GM23338 (cell line): ENCODE measurements at regions not wholly inside any gene's neighbourhood (a gene's known extent, or its start where the extent isn't known, plus 50 kb on each side); places are given as distances from the start of the nearest gene placed in this dataset.

Experiments used
- ATAC-seq: fragments of 200-7000 bp; cut with Tn5 transposase; 3 replicates; pipeline ENCODE4 v1.9.1; 2020
- DNase-seq: peaks from one replicate; pipeline ENCODE4 v3.0.0-alpha.2; 2015; ENCODE audit warnings: low spot score
- H2AFZ ChIP-seq: fragments of 200-600 bp; sonication (generic); 2 replicates; pipeline ENCODE4 v1.8.0; 2016; ENCODE audit warnings: antibody characterized with exemption, mild to moderate bottlenecking, moderate library complexity
- H3F3A ChIP-seq: fragments of 200-600 bp; sonication (generic); replicated peaks from 2 replicates; pipeline ENCODE4 v1.8.0; 2017; ENCODE audit warnings: antibody characterized with exemption, mixed run types, low read depth
- H3K27ac ChIP-seq: fragments of 200-600 bp; sonication (generic); 2 replicates; pipeline ENCODE4 v1.6.1; 2016; ENCODE audit warnings: low read depth
- H3K27me3 ChIP-seq: fragments of 200-600 bp; sonication (generic); 2 replicates; pipeline ENCODE4 v1.8.0; 2016; ENCODE audit warnings: mild to moderate bottlenecking, mixed run types, moderate library complexity; ENCODE audit not compliant: insufficient read depth
- H3K36me3 ChIP-seq: fragments of 200-600 bp; sonication (generic); 2 replicates; pipeline ENCODE4 v1.8.0; 2016; ENCODE audit warnings: mild to moderate bottlenecking; ENCODE audit not compliant: insufficient read depth
- H3K4me1 ChIP-seq: fragments of 200-600 bp; sonication (generic); 2 replicates; pipeline ENCODE4 v1.8.0; 2016; ENCODE audit warnings: mild to moderate bottlenecking, moderate library complexity; ENCODE audit not compliant: insufficient read depth
- H3K4me2 ChIP-seq: fragments of 200-600 bp; sonication (generic); 2 replicates; pipeline ENCODE4 v1.7.1; 2017; ENCODE audit warnings: mixed run types
- H3K4me3 ChIP-seq: fragments of 200-600 bp; sonication (generic); 2 replicates; pipeline ENCODE4 v1.6.1; 2016; ENCODE audit warnings: mixed run types
- H3K79me2 ChIP-seq: fragments of 200-600 bp; sonication (generic); replicated peaks from 2 replicates; pipeline ENCODE4 v1.8.0; 2017; ENCODE audit warnings: mild to moderate bottlenecking; ENCODE audit not compliant: insufficient read depth
- H3K9me2 ChIP-seq: fragments of 200-600 bp; sonication (generic); 2 replicates; pipeline ENCODE4 v1.8.0; 2017; ENCODE audit not compliant: insufficient read depth
- H4K20me1 ChIP-seq: fragments of 200-600 bp; sonication (generic); replicated peaks from 2 replicates; pipeline ENCODE4 v1.8.0; 2017; ENCODE audit warnings: mild to moderate bottlenecking; ENCODE audit not compliant: insufficient read depth
- H3K27ac Mint-ChIP-seq: 2 replicates; pipeline ENCODE4 v1.8.0; 2020; ENCODE audit warnings: inconsistent platforms, mild to moderate bottlenecking, moderate library complexity, mixed read lengths
- H3K27me3 Mint-ChIP-seq: 3 replicates; pipeline ENCODE4 v1.8.0; 2022; ENCODE audit warnings: low read depth, mild to moderate bottlenecking, moderate library complexity, mixed read lengths, inconsistent platforms; ENCODE audit not compliant: insufficient read depth, poor library complexity
- H3K36me3 Mint-ChIP-seq: 3 replicates; pipeline ENCODE4 v1.8.0; 2021; ENCODE audit warnings: low read depth, mild to moderate bottlenecking, inconsistent platforms, moderate library complexity, mixed read lengths
- H3K4me1 Mint-ChIP-seq: 3 replicates; pipeline ENCODE4 v1.8.0; 2020; ENCODE audit warnings: mild to moderate bottlenecking, inconsistent platforms, mixed read lengths
- H3K4me3 Mint-ChIP-seq: 3 replicates; pipeline ENCODE4 v1.8.0; 2021; ENCODE audit warnings: moderate library complexity, mild to moderate bottlenecking, inconsistent platforms, mixed read lengths
- H3K9me3 Mint-ChIP-seq: 3 replicates; pipeline ENCODE4 v1.8.0; 2020; ENCODE audit warnings: moderate library complexity, mild to moderate bottlenecking, inconsistent platforms, mixed read lengths
- CREB1 ChIP-seq: fragments of 250-450 bp; sonication (Bioruptor Pico); IDR thresholded peaks from 2 replicates; pipeline ENCODE4 v1.5.0; 2020; ENCODE audit warnings: low read depth, mild to moderate bottlenecking, moderate library complexity
- ETS1 ChIP-seq: IDR thresholded peaks from 2 replicates; pipeline ENCODE4 v1.6.1; 2016; ENCODE audit warnings: antibody characterized with exemption
- EZH2 ChIP-seq: fragments of 200-600 bp; sonication (generic); IDR thresholded peaks from one replicate; pipeline ENCODE4 v1.8.0; 2017; ENCODE audit warnings: antibody characterized with exemption, mild to moderate bottlenecking, low read depth; ENCODE audit not compliant: unreplicated experiment
- EZH2phosphoT487 ChIP-seq: fragments of 200-600 bp; sonication (generic); IDR thresholded peaks from one replicate; pipeline ENCODE4 v1.8.1; 2018; ENCODE audit warnings: antibody characterized with exemption; ENCODE audit not compliant: unreplicated experiment
- JUNB ChIP-seq: IDR thresholded peaks from one replicate; pipeline ENCODE4 v1.6.1; 2016; ENCODE audit warnings: antibody characterized with exemption; ENCODE audit not compliant: unreplicated experiment
- NANOG ChIP-seq: IDR thresholded peaks from 2 replicates; pipeline ENCODE4 v1.6.1; 2016; ENCODE audit warnings: antibody characterized with exemption, borderline replicate concordance
- POLR2AphosphoS5 ChIP-seq: IDR thresholded peaks from 2 replicates; pipeline ENCODE4 v1.6.1; 2016; ENCODE audit warnings: antibody characterized with exemption, low read depth
- STAT1 ChIP-seq: IDR thresholded peaks from one replicate; pipeline ENCODE4 v1.6.1; 2016; ENCODE audit warnings: antibody characterized with exemption; ENCODE audit not compliant: unreplicated experiment
- ZNF114 ChIP-seq: fragments of 250-450 bp; sonication (Bioruptor Pico); IDR thresholded peaks from 2 replicates; pipeline ENCODE4 v1.5.0; 2020; ENCODE audit warnings: mild to moderate bottlenecking, moderate library complexity
- ZNF331 ChIP-seq: fragments of 250-450 bp; sonication (Bioruptor Pico); IDR thresholded peaks from 2 replicates; pipeline ENCODE4 v1.5.0; 2020; ENCODE audit warnings: low read depth, mild to moderate bottlenecking, moderate library complexity
- TF ChIP-seq, protein P1 (sequence below): IDR thresholded peaks from one replicate; pipeline ENCODE4 v1.6.1; 2018; ENCODE audit warnings: antibody characterized with exemption; ENCODE audit not compliant: unreplicated experiment
- TF ChIP-seq, protein P2 (sequence below), 2 experiments: fragments of 200-600 bp in 1 of 2; sonication (generic) in 1 of 2; conservative IDR thresholded peaks; 2 replicates each; pipeline versions ENCODE4 v1.5.1 to v1.6.1; 2016 to 2017; ENCODE audit warnings: antibody characterized with exemption in 2 of 2, low read depth in 2 of 2, mild to moderate bottlenecking in 2 of 2, moderate library complexity in 1 of 2
- TF ChIP-seq, protein P3 (sequence below): fragments of 250-450 bp; sonication (Bioruptor Pico); IDR thresholded peaks from 2 replicates; pipeline ENCODE4 v1.5.0; 2020; ENCODE audit warnings: mild to moderate bottlenecking, moderate library complexity

- Histone ChIP-seq H3F3A (no peaks in the 10 kb centered on the region), H3K4me1 (no peaks in the 10 kb centered on the region), H4K20me1 (no peaks in the 10 kb centered on the region), H3K27ac (no peak overlapping the region), H2AFZ (0 out of 2 replicates have a peak overlapping the region, but pooled peaks have one; percentile 20), H3K4me3 (no peak overlapping the region), H3K4me2 (no peak overlapping the region), H3K79me2 (no peaks in the 10 kb centered on the region), H3K36me3 (0 out of 2 replicates have a peak, but pooled peaks cover 3% of the 10 kb centered on the region), H3K9me2 (peaks cover 2% of the 10 kb centered on the region; the same call in 1 of the 2 replicates), H3K27me3 (no peaks in the 10 kb centered on the region)
- ATAC-seq = no peak
- Mint-ChIP-seq H3K4me3 (no peak overlapping the region), H3K9me3 (peaks cover 20% of the 10 kb centered on the region), H3K27ac (no peak overlapping the region), H3K4me1 (no peaks in the 10 kb centered on the region), H3K36me3 (peaks cover 17% of the 10 kb centered on the region; the same call in 2 of the 3 replicates), H3K27me3 (no peaks in the 10 kb centered on the region)
- no peak for DNase-seq
- TF ChIP-seq ETS1 = no peak
- TF ChIP-seq EZH2phosphoT487 = no peak
- TF ChIP-seq NANOG = no peak
- TF ChIP-seq, protein P1, sequence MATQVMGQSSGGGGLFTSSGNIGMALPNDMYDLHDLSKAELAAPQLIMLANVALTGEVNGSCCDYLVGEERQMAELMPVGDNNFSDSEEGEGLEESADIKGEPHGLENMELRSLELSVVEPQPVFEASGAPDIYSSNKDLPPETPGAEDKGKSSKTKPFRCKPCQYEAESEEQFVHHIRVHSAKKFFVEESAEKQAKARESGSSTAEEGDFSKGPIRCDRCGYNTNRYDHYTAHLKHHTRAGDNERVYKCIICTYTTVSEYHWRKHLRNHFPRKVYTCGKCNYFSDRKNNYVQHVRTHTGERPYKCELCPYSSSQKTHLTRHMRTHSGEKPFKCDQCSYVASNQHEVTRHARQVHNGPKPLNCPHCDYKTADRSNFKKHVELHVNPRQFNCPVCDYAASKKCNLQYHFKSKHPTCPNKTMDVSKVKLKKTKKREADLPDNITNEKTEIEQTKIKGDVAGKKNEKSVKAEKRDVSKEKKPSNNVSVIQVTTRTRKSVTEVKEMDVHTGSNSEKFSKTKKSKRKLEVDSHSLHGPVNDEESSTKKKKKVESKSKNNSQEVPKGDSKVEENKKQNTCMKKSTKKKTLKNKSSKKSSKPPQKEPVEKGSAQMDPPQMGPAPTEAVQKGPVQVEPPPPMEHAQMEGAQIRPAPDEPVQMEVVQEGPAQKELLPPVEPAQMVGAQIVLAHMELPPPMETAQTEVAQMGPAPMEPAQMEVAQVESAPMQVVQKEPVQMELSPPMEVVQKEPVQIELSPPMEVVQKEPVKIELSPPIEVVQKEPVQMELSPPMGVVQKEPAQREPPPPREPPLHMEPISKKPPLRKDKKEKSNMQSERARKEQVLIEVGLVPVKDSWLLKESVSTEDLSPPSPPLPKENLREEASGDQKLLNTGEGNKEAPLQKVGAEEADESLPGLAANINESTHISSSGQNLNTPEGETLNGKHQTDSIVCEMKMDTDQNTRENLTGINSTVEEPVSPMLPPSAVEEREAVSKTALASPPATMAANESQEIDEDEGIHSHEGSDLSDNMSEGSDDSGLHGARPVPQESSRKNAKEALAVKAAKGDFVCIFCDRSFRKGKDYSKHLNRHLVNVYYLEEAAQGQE = no peak
- no peak for TF ChIP-seq STAT1
- no peak for TF ChIP-seq ZNF331 (CRISPR knock-in tag)
- no peak for TF ChIP-seq POLR2AphosphoS5
- TF ChIP-seq ZNF114 (CRISPR knock-in tag) = no peak
- no peak for TF ChIP-seq JUNB
- TF ChIP-seq CREB1 (CRISPR knock-in tag) = no peak
- TF ChIP-seq EZH2 = no peak
- TF ChIP-seq, protein P2, sequence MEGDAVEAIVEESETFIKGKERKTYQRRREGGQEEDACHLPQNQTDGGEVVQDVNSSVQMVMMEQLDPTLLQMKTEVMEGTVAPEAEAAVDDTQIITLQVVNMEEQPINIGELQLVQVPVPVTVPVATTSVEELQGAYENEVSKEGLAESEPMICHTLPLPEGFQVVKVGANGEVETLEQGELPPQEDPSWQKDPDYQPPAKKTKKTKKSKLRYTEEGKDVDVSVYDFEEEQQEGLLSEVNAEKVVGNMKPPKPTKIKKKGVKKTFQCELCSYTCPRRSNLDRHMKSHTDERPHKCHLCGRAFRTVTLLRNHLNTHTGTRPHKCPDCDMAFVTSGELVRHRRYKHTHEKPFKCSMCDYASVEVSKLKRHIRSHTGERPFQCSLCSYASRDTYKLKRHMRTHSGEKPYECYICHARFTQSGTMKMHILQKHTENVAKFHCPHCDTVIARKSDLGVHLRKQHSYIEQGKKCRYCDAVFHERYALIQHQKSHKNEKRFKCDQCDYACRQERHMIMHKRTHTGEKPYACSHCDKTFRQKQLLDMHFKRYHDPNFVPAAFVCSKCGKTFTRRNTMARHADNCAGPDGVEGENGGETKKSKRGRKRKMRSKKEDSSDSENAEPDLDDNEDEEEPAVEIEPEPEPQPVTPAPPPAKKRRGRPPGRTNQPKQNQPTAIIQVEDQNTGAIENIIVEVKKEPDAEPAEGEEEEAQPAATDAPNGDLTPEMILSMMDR (conservative IDR thresholded peaks at IDR 0.05; ENCODE audit: low read depth in 2 of 2) = no peak
- TF ChIP-seq, protein P3, sequence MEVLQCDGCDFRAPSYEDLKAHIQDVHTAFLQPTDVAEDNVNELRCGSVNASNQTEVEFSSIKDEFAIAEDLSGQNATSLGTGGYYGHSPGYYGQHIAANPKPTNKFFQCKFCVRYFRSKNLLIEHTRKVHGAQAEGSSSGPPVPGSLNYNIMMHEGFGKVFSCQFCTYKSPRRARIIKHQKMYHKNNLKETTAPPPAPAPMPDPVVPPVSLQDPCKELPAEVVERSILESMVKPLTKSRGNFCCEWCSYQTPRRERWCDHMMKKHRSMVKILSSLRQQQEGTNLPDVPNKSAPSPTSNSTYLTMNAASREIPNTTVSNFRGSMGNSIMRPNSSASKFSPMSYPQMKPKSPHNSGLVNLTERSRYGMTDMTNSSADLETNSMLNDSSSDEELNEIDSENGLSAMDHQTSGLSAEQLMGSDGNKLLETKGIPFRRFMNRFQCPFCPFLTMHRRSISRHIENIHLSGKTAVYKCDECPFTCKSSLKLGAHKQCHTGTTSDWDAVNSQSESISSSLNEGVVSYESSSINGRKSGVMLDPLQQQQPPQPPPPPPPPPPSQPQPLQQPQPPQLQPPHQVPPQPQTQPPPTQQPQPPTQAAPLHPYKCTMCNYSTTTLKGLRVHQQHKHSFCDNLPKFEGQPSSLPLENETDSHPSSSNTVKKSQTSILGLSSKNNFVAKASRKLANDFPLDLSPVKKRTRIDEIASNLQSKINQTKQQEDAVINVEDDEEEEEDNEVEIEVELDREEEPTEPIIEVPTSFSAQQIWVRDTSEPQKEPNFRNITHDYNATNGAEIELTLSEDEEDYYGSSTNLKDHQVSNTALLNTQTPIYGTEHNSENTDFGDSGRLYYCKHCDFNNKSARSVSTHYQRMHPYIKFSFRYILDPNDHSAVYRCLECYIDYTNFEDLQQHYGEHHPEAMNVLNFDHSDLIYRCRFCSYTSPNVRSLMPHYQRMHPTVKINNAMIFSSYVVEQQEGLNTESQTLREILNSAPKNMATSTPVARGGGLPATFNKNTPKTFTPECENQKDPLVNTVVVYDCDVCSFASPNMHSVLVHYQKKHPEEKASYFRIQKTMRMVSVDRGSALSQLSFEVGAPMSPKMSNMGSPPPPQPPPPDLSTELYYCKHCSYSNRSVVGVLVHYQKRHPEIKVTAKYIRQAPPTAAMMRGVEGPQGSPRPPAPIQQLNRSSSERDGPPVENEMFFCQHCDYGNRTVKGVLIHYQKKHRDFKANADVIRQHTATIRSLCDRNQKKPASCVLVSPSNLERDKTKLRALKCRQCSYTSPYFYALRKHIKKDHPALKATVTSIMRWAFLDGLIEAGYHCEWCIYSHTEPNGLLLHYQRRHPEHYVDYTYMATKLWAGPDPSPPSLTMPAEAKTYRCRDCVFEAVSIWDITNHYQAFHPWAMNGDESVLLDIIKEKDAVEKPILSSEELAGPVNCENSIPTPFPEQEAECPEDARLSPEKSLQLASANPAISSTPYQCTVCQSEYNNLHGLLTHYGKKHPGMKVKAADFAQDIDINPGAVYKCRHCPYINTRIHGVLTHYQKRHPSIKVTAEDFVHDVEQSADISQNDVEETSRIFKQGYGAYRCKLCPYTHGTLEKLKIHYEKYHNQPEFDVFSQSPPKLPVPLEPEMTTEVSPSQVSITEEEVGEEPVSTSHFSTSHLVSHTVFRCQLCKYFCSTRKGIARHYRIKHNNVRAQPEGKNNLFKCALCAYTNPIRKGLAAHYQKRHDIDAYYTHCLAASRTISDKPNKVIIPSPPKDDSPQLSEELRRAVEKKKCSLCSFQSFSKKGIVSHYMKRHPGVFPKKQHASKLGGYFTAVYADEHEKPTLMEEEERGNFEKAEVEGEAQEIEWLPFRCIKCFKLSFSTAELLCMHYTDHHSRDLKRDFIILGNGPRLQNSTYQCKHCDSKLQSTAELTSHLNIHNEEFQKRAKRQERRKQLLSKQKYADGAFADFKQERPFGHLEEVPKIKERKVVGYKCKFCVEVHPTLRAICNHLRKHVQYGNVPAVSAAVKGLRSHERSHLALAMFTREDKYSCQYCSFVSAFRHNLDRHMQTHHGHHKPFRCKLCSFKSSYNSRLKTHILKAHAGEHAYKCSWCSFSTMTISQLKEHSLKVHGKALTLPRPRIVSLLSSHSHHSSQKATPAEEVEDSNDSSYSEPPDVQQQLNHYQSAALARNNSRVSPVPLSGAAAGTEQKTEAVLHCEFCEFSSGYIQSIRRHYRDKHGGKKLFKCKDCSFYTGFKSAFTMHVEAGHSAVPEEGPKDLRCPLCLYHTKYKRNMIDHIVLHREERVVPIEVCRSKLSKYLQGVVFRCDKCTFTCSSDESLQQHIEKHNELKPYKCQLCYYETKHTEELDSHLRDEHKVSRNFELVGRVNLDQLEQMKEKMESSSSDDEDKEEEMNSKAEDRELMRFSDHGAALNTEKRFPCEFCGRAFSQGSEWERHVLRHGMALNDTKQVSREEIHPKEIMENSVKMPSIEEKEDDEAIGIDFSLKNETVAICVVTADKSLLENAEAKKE (CRISPR knock-in tag) = no peak
These were observed 361.6 kb upstream of the VRK2 start for GRCh38 chr2:57685032-57685431.
